Posterior cingulate gyrus (tissue), 11 donors: ENCODE measurements at regions not wholly inside any gene's neighbourhood (a gene's known extent, or its start where the extent isn't known, plus 50 kb on each side); places are given as distances from the start of the nearest gene placed in this dataset.

Experiments used
- DNase-seq, 10 donors: peaks; one replicate each; pipeline versions ENCODE4 v3.0.0 to v3.0.0-alpha.2; 2020 to 2021; ENCODE audit warnings: mixed read lengths in 3 of 10
- intact Hi-C: fragments of 100-400 bp; cut with DNase I; formaldehyde crosslinking; loops from one replicate; pipeline ENCODE4 v1.15.1; 2023

GRCh38 chr2:7206111-7206810 is 289.0 kb downstream of the RNF144A start:
- DNase-seq, result no peak
- intact Hi-C loops, result loop anchor here (10.0 kb wide), 1 partner anchor 199 kb away; no protein-coding TSS in a partner anchor

- intact Hi-C loops, result loop anchor here (10.0 kb wide), 1 partner anchor 197 kb away; no protein-coding TSS in a partner anchor
- no peak for DNase-seq
Measured at GRCh38 chr2:7207631-7208030, 290.4 kb downstream of the RNF144A start.

DNA sequence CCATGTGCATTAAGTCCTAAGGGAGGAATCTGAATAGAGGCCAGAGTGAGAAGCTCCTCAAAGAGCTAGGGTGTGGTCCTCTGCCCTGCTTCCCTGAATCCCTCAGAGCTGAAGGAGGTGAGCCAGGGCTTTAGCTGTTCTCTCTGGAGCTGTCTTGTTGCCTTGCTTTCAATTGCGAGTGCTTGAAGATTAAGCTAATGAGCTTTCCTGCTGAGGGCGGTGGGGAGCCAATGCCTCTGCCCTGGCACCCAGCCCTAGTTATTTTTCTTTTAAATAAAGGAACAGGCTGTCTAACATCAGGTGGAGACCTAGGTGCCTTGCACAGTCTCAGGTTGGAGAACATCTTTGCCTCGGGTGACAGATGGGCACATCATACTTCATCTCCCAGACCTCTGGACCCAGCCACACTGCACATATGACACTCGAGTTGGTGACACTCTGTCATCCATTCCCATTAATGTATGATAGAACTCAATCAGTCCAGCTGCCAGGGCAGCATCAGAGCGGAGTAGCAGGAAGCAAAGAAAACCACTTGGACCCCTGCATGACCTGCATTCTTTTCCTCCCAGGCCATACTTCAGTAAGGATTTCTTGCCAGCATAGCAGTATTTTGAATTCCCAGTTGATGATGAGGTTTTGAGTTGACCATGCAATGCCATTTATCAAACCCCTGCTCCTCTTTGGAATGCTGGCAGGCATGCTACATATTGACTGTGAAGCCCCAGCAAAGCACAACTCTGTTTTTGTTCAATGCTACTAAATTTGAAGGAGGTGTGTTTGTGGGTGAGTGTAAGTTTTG is 292.7 kb downstream of the RNF144A start:
- intact Hi-C loops, result loop anchor here (10.0 kb wide), 1 partner anchor 195 kb away; no protein-coding TSS in a partner anchor
- no peak for DNase-seq

GRCh38 chr2:7210712-7211111 is 293.5 kb downstream of the RNF144A start:
- intact Hi-C loops, result no loop called here
- DNase-seq, result no peak

DNA sequence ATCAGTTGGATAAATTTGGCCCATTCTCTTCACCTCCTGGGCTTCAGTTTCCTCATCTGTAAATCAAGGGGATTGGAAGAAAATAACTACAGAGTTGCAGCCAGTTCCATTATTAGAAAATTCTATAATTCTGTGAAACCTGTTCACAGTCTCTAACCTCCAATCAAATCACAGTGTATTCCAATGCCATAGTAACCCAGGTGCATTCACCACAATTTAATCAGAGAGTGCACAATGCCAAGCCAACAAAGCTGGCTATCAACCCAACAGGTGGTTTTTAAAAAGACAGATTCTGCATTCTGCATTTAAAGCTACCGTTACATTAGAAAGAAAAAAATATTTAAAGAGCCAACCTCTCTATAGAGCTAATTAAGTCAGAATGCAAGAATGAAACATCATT is 308.6 kb downstream of the RNF144A start:
- no peak for DNase-seq
- intact Hi-C loops, result no loop called here

- intact Hi-C loops, result no loop called here
- DNase-seq, result no peak
Measured at GRCh38 chr2:7226501-7226900, 309.3 kb downstream of the RNF144A start.

DNA sequence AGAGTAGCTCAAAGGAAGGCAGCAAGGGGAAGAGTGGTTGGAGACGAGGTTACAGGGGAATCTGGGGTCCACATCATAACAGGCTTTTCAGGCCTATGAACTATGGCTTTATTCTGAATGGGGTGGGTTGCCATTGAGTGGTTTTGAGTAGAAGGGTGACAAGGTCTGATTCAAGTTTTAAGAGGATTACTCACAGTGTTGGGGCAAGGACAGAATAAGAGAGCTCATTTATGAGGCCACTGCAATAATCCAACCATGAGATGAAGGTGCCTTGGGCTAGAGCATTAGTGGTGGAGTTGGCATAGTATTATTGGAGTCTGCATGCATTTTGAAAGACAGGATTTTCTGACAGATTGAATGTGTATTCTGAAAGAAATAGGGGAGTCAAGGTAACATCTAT is 315.9 kb downstream of the RNF144A start:
- intact Hi-C loops, result no loop called here
- DNase-seq, result no peak

DNA sequence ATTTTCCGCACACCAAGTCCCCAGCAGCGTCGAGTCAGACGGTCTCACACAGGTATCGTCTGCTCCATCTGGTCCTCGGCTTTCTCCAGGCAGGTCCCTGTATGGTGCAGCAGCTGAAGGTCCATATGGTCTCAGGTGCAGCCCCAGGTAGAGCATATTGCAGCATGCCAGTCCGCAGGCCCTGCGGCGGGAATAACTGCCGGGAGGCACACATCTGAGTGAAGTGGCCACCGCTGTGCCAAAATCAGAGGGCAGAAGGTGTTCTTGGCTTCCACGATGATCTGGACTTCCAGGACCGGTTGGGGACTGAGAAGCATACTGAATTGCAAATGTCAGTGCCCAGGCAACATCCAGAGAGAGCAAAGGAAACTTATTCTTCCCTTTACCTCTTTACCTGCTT is 320.3 kb downstream of the RNF144A start:
- intact Hi-C loops, result no loop called here
- peak in 1 of 10 donors; percentile 62 for DNase-seq

GRCh38 chr2:7239078-7239477 is 321.9 kb downstream of the RNF144A start:
- no peak for DNase-seq
- intact Hi-C loops, result no loop called here

DNA sequence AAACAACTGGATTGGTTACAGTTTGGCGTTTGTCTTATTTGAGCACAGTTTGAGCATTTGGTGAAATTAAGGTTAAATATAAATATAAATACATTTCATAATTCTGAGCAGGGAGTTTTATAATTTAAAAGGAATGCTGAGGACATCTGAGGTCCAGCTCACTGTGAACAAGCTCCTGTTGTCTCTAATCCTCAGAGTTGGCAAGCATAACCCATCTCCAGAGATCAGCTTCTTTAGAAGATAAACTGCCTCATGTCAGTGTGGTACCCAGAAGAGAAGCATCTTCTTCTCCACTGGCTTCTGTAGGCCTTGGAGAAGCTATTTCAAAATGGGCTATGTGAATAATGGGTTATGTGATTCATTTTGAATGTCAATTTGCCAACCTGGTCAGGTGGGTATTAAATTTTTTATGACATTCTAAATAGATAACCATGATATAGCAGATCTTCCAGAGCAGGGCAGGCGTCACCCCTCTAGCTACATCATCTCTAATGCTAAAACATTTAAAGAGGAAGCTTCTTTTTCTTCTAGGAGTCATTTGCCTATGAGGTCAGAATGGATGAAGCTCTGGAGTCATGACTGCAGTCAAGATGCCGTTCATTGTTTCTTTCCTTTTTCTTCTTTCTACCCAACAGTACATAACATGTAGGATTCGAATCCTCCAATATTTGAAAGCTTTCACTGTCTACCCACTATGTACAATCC is 324.0 kb downstream of the RNF144A start:
- intact Hi-C loops, result no loop called here

DNA sequence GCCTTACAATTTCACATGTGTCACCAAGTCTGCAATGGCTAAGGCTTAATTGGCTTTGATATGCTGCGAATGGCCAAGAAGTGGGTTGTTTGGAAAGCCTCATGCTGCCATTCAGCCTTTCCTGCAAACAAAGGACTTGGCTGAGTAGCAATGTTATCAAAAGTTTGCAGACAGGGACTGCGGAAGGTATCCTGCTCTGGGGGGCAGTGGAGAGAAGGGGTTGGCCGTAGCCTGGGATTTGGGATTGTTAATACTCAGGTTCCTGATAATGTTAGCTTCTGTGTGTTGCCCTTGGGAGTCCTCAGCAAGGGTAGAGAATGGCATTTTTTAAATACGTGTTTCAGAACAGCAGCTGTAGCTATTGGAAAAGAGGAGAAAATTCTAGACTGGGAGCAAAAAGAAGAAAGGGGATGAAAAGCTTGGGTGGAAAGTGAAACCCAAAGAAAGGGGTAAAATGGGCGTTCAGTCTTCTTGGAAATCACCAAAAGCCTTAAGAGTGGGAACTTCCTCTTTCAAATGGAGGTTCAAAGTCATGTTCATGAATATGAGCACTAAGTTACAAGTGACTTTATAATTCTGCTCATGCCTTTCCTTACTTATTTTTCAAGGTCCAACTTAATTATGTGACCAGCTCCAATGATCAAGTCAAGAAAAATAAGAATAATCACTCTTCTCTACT is 325.1 kb downstream of the RNF144A start:
- DNase-seq, result no peak
- intact Hi-C loops, result no loop called here

More for the DNA sequence above, 324.0 kb downstream of the RNF144A start:
- DNase-seq, result no peak

DNA sequence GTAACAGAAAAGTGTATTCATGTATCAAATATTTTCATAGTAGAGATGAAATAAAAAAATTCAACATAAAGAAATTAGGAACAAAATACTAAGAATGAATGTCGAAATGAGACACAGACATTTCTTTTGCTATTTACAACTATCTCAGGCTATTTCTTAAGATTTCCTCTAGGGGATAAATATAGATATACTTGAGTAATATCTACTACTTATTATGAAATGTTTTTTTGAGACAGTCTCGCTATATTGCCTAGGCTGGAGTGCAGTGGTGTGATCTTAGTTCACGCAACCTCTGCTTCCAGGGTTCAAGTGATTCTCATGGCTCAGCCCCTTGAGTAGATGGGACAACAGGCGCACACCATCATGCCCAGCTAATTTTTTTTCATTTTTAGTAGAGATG is 326.1 kb downstream of the RNF144A start:
- intact Hi-C loops, result no loop called here
- no peak for DNase-seq

- no peak for DNase-seq
- intact Hi-C loops, result no loop called here
Measured at GRCh38 chr2:7256377-7256776, 339.2 kb downstream of the RNF144A start.

DNA sequence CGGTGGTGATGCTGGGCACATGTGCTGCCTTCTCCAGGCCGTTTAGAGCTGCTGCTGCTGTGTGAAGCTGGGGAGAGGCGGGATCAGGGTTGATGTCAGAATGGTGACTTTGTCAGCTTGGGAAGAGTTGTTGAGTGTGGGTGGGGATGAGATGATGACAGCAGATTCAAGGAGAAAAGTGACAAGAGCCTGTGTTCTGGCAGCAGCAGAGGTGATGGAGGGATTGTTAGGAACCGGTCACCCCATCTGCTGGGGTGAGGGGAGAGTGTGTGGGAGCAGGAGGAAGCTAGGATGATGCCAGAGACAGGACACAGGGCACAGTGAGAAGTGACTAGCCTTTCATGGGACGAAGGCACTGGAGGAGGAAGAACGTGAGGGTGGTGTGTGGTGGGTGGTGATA is 345.5 kb downstream of the RNF144A start:
- intact Hi-C loops, result no loop called here
- DNase-seq, result peak in 2 of 10 donors; percentile 8 to 76

DNA sequence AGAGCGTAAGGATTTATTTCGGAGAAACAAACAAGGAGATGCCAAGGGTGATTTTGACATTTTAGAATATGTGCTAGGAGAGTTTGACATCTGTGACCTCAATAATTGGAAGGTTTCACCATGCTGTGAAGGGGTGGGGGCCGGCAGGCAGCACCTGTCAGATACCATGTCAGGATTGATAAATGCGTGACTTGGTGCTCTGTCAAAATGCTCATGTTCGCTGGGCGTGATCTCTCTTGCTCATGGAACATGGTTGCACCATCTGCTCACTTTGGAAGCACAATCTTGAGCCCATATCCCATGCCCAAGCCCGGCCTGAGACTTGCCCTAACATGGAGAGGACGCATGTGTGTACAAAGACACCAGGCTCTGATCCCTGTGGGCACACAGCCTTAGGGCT is 347.6 kb downstream of the RNF144A start:
- no peak for DNase-seq
- intact Hi-C loops, result no loop called here

DNA sequence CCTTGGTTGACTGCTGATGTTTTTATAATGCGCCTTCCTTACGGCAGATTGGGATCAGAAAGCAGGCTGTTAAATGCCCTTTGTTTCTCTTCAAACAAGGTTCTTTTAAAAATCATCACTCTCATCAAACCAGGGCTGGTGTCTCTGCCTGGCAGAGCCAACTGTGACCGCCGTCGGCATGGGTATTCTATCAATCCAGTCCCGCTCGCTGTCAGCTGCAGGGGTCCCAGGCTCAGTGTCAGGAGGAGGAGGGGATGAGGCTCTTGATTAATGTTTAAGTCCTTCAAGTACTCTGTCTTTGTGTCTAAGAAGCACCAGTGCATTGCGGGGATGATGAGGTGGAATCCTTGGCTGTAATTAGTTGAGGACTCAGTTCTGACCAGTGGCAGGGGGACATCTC is 348.1 kb downstream of the RNF144A start:
- no peak for DNase-seq
- intact Hi-C loops, result no loop called here

DNA sequence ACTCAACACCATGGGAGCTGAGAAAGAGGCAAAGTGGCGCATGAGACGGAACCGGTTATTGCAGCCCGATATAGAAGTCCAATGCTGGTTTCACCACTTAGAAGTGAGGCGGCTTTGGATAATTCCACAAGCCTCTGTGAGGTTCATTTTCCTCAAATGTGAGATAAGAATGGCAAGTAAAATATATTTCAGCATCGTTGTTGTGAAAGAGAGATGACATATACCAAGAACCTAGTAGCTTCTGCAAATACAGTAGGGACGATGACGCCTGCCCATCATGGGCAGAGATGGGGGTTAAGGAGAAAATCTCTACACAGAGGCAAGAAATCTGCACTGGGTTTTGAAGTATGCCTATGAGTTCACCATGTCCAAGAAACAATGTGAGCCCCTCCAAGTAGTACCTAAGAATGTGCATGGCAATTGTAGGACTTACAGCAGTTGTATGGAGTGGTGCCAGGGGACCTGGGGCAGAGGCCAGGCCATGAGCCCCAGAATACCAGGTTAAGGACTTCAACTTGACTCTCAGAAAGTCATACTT is 352.0 kb downstream of the RNF144A start:
- DNase-seq, result no peak
- intact Hi-C loops, result no loop called here

- intact Hi-C loops, result no loop called here
- DNase-seq, result no peak
Measured at GRCh38 chr2:7270011-7270431, 352.8 kb downstream of the RNF144A start.

GRCh38 chr2:7272210-7272609 is 355.0 kb downstream of the RNF144A start:
- intact Hi-C loops, result no loop called here
- no peak for DNase-seq

GRCh38 chr2:7278984-7279383 is 361.8 kb downstream of the RNF144A start:
- intact Hi-C loops, result no loop called here
- DNase-seq, result no peak
